ACHN (cell line): ENCODE measurements at regions not wholly inside any gene's neighbourhood (a gene's known extent, or its start where the extent isn't known, plus 50 kb on each side); places are given as distances from the start of the nearest gene placed in this dataset.
"Not testable (repeated sequence)": the region's sequence is repeated elsewhere in the genome, so short reads cannot be mapped to it uniquely, and the experiment has no call there.

Experiments used
- DNase-seq: peaks from one replicate; pipeline ENCODE4 v3.0.0-alpha.2; 2015
- in situ Hi-C: cut with HindIII; loops from 2 replicates; pipeline ENCODE4 v1.10.0; 2017; ENCODE audit warnings: low sequenced_read_pairs, low pct_ligation_motif_present, low pct_unique_long_range_greater_than_20kb

DNA sequence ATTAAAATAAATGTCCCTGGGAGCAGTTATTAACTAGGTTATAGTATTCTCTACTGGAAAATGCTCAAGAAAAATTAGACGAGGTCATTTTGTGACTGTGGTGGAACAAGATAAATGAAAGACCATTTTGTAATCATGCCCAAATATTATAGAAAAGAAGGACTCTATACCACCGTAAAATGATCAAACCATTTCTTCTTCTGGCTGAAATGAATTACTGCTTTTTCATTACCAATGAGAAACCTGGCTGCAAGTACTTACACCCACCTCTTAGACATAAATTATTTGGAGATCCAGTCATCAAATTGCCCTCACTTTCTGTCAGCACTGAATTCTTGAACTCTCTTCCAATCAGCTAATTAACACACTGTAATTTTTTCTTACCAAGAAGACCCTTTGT lies 74.2 kb upstream of the FSIP2 start:
- in situ Hi-C loops = no loop called here
- no peak for DNase-seq

DNA sequence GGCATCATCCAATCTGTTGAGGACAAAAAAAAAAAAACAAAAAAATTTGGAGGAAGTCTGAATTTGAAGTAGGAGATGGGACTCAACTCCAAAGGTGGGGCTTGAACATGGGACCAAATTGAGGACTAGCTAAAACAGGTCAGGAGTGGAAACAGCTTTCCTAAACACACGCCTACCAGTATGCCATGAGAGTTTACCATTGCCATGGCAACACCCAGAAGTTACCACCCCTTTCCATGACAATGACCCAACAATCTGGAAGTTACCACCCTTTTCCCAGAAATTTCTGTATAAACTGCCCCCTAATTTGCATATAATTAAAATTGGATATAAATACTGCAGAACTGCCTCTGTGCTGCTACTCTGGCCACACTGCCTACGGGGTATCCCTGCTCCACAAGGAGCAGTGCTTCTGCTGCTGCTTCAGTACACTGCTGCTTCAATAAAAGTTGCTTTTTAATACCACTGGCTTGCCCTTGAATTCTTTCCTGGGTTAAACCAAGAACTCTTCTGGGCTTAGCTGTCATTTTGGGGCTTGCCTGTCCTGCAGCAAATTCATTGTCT lies 73.3 kb upstream of the FSIP2 start:
- in situ Hi-C loops = no loop called here
- DNase-seq = no peak

DNA sequence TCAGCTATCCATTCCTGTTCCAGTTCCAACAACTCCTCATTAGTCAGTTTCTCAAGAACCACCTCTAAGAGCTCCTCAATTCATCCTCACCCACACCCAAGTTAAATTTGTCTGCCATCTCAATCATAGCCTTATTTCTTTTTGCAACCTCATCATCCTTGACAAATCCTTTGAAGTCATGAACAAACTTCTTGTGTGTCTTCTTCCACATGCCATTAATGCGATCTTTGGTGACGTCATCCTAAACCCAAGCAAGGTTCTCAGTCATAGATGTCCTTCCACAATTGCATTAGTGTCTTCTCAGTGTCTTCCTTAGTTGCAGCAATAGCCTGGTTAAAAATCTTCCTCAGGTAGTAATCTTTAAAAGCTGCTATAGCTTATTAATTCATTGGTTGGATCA lies 71.2 kb upstream of the FSIP2 start:
- in situ Hi-C loops = no loop called here

DNA sequence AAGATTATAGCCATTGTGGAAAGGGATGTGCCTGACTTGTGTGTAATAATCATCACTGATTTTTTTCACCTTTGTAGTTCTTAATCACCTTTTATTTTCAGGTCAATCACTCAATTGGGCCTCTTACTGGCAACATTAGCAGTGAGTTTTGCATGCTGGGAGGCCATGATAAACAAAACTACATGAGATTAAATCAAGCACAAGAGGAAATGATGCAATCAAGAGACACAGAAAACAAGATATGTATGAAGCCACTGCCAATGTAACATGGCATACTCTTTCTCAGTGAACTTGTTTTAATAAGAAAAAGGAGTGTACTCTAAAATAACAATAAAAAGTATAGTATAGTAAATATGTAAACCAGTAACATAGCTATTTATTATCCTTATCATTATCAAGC lies 69.9 kb upstream of the FSIP2 start:
- no peak for DNase-seq
- in situ Hi-C loops = no loop called here

More for the DNA sequence above, 71.2 kb upstream of the FSIP2 start:
- no peak for DNase-seq

DNA sequence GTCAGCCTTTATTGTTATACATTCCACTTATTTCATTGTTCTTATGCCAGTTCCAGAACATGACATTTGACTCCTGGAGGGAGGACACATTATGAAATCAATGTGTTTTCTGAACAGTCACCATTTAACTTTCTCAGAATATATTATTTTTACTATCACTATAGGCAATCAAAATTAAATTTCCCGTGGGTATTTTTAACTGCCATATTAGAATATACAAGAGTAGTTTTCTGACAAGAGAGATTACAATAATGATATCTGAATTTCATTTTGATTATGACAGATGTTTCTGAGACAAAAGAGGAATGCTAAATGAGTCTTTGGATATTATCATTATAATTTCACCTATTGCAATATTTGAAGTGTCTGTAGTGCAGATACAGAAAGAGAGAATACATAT lies 64.4 kb upstream of the FSIP2 start:
- DNase-seq = no peak
- in situ Hi-C loops = no loop called here

DNA sequence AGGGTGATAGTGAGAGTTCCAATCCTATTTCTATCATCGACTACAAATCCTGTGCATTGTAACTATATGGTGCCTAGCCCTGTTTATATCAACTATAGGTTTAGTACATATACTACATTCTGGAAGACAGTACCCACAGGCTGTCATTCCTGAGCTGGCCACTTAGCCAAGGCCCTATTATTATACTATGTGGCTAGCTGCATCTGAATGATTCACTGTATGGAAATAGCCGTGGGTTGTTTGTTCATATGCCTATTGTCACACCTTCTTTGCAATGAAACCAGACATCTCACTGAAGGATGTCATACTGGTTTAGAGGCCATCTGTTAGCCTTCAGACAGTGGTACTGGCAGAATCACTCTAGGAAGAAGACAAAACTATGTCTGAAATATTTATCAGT lies 62.3 kb upstream of the FSIP2 start:
- in situ Hi-C loops = no loop called here
- DNase-seq = no peak

DNA sequence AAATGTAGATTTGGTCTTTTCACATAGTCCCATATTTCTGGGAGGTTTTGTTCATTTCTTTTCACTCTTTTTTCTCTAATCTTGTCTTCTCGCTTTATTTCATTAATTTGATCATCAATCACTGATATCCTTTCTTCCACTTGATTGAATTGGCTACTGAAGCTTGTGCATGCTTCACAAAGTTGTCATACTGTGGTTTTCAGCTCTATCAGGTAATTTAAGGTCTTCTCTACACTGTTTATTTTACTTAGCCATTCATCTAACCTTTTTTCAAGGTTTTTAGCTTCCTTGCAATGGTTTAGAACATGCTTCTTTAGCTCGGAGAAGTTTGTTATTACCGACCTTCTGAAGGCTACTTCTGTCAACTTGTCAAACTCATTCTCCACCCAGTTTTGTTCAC lies 51.6 kb upstream of the FSIP2 start:
- DNase-seq, in situ Hi-C loops: not testable (repeated sequence)

DNA sequence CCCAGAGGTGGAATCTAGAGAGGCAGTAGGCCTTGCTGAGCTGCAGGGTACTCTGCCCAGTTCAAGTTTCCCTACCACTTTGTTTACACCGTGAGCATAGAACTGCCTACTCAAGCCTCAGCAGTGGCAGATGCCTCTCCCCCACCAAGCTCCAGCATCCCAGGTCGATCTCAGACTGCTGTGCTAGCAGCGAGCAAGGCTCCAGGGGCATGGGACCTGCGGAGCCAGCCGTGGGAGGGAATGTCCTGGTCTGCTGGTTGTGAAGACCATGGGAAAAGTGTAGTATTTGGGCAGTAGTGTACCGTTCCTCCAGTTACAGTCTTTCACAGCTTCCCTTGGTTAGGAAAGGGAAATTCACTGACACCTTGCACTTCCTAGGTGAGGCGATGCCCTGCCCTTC lies 50.6 kb upstream of the FSIP2 start:
- in situ Hi-C loops = no loop called here
- DNase-seq = no peak
